ENCODE measurements at regions not wholly inside any gene's neighbourhood (a gene's known extent, or its start where the extent isn't known, plus 50 kb on each side); places are given as distances from the start of the nearest gene placed in this dataset.

DNA sequence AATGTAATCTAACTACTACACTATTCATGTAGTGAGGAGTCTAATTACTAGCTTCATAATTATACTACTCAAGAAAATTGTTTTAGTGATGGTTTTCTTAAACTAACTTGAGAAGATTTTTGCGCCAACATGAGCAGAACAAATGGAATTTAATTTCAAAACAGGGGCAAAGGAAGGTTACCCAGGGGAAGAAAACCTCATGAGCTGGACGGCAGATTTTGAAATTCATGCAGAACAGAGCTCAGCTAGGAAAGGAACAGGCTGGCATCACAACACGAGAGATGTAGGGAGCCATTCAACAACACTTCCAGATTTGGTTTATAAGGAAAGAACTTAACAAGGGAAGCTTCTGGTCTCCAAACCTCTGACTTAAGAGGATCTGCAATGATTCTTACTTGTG lies 235.3 kb upstream of the PRKCQ start:
- H3K9me3 ChIP-seq: no peaks in the 10 kb centered on the region
- DNase-seq: no peak
- no peak overlapping the region for H3K27ac ChIP-seq
- H3K36me3 ChIP-seq: no peaks in the 10 kb centered on the region
- H3K27me3 ChIP-seq: peaks cover 0 to 15% (median 0%) of the 10 kb centered on the region in 4 donors
- H3K4me3 ChIP-seq: no peak overlapping the region
- no peaks in the 10 kb centered on the region for H3K4me1 ChIP-seq
- intact Hi-C loops (cut with DNase I): no loop called here
- WGBS, 2 donors: 72% methylated on average over 3 of the region's 3 CpGs
- TF ChIP-seq, protein P1, sequence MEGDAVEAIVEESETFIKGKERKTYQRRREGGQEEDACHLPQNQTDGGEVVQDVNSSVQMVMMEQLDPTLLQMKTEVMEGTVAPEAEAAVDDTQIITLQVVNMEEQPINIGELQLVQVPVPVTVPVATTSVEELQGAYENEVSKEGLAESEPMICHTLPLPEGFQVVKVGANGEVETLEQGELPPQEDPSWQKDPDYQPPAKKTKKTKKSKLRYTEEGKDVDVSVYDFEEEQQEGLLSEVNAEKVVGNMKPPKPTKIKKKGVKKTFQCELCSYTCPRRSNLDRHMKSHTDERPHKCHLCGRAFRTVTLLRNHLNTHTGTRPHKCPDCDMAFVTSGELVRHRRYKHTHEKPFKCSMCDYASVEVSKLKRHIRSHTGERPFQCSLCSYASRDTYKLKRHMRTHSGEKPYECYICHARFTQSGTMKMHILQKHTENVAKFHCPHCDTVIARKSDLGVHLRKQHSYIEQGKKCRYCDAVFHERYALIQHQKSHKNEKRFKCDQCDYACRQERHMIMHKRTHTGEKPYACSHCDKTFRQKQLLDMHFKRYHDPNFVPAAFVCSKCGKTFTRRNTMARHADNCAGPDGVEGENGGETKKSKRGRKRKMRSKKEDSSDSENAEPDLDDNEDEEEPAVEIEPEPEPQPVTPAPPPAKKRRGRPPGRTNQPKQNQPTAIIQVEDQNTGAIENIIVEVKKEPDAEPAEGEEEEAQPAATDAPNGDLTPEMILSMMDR (IDR thresholded peaks at IDR 0.05): no peak
- no peak for TF ChIP-seq POLR2A (IDR thresholded peaks at IDR 0.05)

DNA sequence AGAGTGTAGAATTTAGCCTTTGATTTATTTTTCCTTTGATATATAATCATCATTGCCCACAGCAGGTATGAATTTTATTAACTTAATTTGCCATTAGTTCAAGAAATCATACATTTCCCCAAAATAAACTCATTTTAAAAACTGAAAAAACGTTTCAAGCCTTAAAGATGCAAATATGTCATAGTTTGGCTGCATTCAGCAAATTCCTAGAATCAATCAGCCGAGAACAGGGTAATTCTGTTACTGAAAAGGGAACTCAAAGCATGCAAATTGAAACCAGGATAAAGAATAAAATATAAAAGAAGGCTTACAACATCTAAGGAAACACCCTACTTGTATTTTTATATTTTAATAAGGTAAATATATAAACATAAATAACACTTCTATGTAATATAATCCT lies 233.8 kb upstream of the PRKCQ start:
- TF ChIP-seq, protein P1 (IDR thresholded peaks at IDR 0.05): no peak
- no peak for TF ChIP-seq POLR2A (IDR thresholded peaks at IDR 0.05)

DNA sequence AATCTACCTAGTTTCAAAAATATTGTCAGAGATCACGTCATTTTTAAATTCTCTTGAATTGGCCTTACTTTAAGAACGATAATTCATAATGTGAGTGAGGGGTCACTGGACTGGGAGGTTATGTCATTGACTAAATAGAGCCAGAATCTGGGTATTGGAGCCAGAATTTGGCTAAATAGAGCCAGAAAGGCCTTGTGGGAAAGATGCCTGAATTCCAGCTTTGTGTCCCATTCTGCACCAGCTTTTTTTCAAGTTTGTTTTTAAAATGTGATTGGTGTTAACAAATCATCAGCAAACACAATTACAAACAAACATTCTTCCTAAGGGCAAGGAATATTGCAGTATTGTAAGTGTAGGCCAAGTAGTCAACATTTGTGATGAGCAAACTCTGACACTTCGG lies 233.2 kb upstream of the PRKCQ start:
- intact Hi-C loops (cut with DNase I): no loop called here
- Histone ChIP-seq H3K27me3 (peaks cover 0 to 5% (median 0%) of the 10 kb centered on the region in 4 donors), H3K4me3 (no peak overlapping the region), H3K27ac (no peak overlapping the region), H3K36me3 (no peaks in the 10 kb centered on the region), H3K4me1 (no peaks in the 10 kb centered on the region), H3K9me3 (no peaks in the 10 kb centered on the region)
- TF ChIP-seq, protein P1 (IDR thresholded peaks at IDR 0.05): no peak
- no peak for TF ChIP-seq POLR2A (IDR thresholded peaks at IDR 0.05)
- no peak for DNase-seq
- 61 to 84% methylated on average over 3 of the region's 3 CpGs for WGBS, 2 donors

More for the DNA sequence above, 233.8 kb upstream of the PRKCQ start:
- 33 to 44% methylated on average over 2 of the region's 2 CpGs for WGBS, 2 donors
- Histone ChIP-seq H3K36me3 (no peaks in the 10 kb centered on the region), H3K4me1 (no peaks in the 10 kb centered on the region), H3K27ac (no peak overlapping the region), H3K4me3 (no peak overlapping the region), H3K9me3 (no peaks in the 10 kb centered on the region), H3K27me3 (peaks cover 0 to 5% (median 0%) of the 10 kb centered on the region in 4 donors)
- DNase-seq: no peak
- intact Hi-C loops (cut with DNase I): no loop called here

DNA sequence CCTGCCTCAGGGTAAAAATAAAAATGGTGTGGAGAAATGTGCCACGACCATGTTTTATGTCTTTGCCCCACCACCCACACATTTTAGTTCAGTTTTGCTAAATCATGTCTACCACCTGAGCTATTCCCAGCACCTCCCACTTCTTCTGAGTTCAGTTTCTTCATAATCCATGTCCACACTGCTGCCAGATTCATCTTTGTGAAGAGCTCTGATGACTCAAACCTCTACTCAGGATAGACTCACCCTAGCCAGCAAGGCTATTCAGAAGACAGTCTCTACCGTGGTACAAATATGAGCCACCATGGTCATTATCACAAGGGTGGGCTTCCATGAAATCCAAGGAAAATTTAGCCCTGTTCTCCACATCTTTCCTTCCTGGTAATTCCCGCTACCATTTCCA lies 231.1 kb upstream of the PRKCQ start:
- WGBS, 2 donors: 35 to 36% methylated on average over 3 of the region's 3 CpGs
- no peaks in the 10 kb centered on the region for H3K27me3 ChIP-seq
- H3K27ac ChIP-seq: no peak overlapping the region
- intact Hi-C loops (cut with DNase I): no loop called here
- H3K9me3 ChIP-seq: no peaks in the 10 kb centered on the region
- no peak overlapping the region for H3K4me3 ChIP-seq
- no peaks in the 10 kb centered on the region for H3K36me3 ChIP-seq
- no peak for DNase-seq
- no peaks in the 10 kb centered on the region for H3K4me1 ChIP-seq
- TF ChIP-seq, protein P1 (IDR thresholded peaks at IDR 0.05): no peak
- TF ChIP-seq POLR2A (IDR thresholded peaks at IDR 0.05): no peak

DNA sequence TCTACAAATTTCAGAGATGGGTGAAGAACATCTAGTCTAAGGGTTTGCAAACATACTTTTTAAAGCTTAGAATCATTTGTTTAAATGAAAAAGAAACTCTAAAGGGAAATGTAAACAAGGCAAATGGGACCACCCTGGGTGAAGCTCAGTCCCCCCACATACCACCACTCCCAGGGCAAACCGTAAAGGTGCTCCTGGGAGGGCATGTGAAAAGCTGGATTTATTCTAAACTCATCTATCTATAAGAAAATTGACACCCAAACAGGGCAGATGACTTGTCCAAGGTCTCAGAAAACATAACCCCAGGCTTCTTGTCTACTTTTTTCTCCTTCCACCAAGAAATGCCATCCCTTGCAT lies 223.3 kb upstream of the PRKCQ start:
- Histone ChIP-seq H3K4me1 (no peaks in the 10 kb centered on the region), H3K27me3 (no peaks in the 10 kb centered on the region), H3K27ac (no peak overlapping the region), H3K36me3 (no peaks in the 10 kb centered on the region), H3K4me3 (no peak overlapping the region), H3K9me3 (no peaks in the 10 kb centered on the region)
- 85 to 93% methylated on average over 1 of the region's 1 CpG for WGBS, 2 donors
- DNase-seq: no peak
- TF ChIP-seq, protein P1 (IDR thresholded peaks at IDR 0.05): no peak
- no peak for TF ChIP-seq POLR2A (IDR thresholded peaks at IDR 0.05)
- intact Hi-C loops (cut with DNase I): no loop called here

Data from esophagus squamous epithelium (tissue), 5 donors.